ENCODE measurements at regions not wholly inside any gene's neighbourhood (a gene's known extent, or its start where the extent isn't known, plus 50 kb on each side); places are given as distances from the start of the nearest gene placed in this dataset.

GRCh38 chr6:137678451-137678850 is 184.3 kb upstream of the OLIG3 start:
- no peaks in the 10 kb centered on the region for H3K9me3 ChIP-seq (ENCODE audit: control insufficient read depth, low read depth, low read length)
- no peak overlapping the region for H4K8ac ChIP-seq (replicated peaks; ENCODE audit: insufficient read length, low read depth, low read length)
- no peak overlapping the region for H3K18ac ChIP-seq (ENCODE audit: insufficient read length, low read depth, low read length)
- H2BK12ac ChIP-seq (ENCODE audit: insufficient read length, low read depth, low read length), result no peak overlapping the region
- no peak overlapping the region for H2AFZ ChIP-seq (ENCODE audit: low read length)
- WGBS (ENCODE audit: extremely low coverage, insufficient read length, low lambda C conversion rate), result no CpG with 5 or more reads among the region's 2 CpGs
- no peaks in the 10 kb centered on the region for H3K27me3 Mint-ChIP-seq (ENCODE audit: low read depth)
- no peak overlapping the region for H3T11ph ChIP-seq (ENCODE audit: low read length)
- H3K4me2 ChIP-seq (ENCODE audit: insufficient read depth, insufficient read length, low read length), result no peak overlapping the region
- H3K23ac ChIP-seq (ENCODE audit: insufficient read length, low read depth, low read length), result no peak overlapping the region
- H3K4me1 Mint-ChIP-seq, result no peaks in the 10 kb centered on the region
- H3K4me1 ChIP-seq (ENCODE audit: insufficient read depth, low read length), result no peaks in the 10 kb centered on the region
- no peak overlapping the region for H2BK20ac ChIP-seq (ENCODE audit: low read depth, low read length, poor library complexity, severe bottlenecking)
- H3K27me3 ChIP-seq (ENCODE audit: insufficient read depth, low read length), result no peaks in the 10 kb centered on the region
- H3K14ac ChIP-seq (ENCODE audit: insufficient read depth, low read length), result no peak overlapping the region
- no peaks in the 10 kb centered on the region for H3K23me2 ChIP-seq (ENCODE audit: insufficient read length, low read depth, low read length, poor library complexity, severe bottlenecking)
- H2BK15ac ChIP-seq (ENCODE audit: low read depth, low read length), result no peak overlapping the region
- H3K9ac ChIP-seq (ENCODE audit: extremely low read depth, insufficient read length, low read length), result no peak overlapping the region
- no peak overlapping the region for H3K4ac ChIP-seq (ENCODE audit: low read depth, low read length)
- no peak for DNase-seq
- no peaks in the 10 kb centered on the region for H4K20me1 ChIP-seq (ENCODE audit: control insufficient read depth, insufficient read depth, insufficient read length)
- TF ChIP-seq, protein P1, sequence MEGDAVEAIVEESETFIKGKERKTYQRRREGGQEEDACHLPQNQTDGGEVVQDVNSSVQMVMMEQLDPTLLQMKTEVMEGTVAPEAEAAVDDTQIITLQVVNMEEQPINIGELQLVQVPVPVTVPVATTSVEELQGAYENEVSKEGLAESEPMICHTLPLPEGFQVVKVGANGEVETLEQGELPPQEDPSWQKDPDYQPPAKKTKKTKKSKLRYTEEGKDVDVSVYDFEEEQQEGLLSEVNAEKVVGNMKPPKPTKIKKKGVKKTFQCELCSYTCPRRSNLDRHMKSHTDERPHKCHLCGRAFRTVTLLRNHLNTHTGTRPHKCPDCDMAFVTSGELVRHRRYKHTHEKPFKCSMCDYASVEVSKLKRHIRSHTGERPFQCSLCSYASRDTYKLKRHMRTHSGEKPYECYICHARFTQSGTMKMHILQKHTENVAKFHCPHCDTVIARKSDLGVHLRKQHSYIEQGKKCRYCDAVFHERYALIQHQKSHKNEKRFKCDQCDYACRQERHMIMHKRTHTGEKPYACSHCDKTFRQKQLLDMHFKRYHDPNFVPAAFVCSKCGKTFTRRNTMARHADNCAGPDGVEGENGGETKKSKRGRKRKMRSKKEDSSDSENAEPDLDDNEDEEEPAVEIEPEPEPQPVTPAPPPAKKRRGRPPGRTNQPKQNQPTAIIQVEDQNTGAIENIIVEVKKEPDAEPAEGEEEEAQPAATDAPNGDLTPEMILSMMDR (conservative IDR thresholded peaks at IDR 0.05), result no peak
- H3K4me3 Mint-ChIP-seq, result no peak overlapping the region
- H2BK5ac ChIP-seq (ENCODE audit: insufficient read length, low read length), result no peak overlapping the region
- no peaks in the 10 kb centered on the region for H3K79me2 ChIP-seq (ENCODE audit: insufficient read depth, low read length)
- peaks cover 0 to 8% (median 3%) of the 10 kb centered on the region in 3 experiments; a peak in 5 of 7 replicates for H3K36me3 Mint-ChIP-seq (ENCODE audit: insufficient read depth in 1 of 3, low read depth in 3 of 3)
- no peak overlapping the region for H4K5ac ChIP-seq (ENCODE audit: insufficient read length, low read depth, low read length)
- H3K27ac ChIP-seq (ENCODE audit: insufficient read length, low read depth, low read length), result no peak overlapping the region
- no peaks in the 10 kb centered on the region for H3K79me1 ChIP-seq (ENCODE audit: insufficient read depth, low read depth, low read length, poor library complexity, severe bottlenecking)
- no peak overlapping the region for H3K56ac ChIP-seq (ENCODE audit: insufficient read length, low read depth, low read length)
- peaks cover 2 to 8% of the 10 kb centered on the region in 2 experiments for H3K9me3 Mint-ChIP-seq
- H3K27ac Mint-ChIP-seq, result no peak overlapping the region
- no peak overlapping the region for H4K91ac ChIP-seq (ENCODE audit: insufficient read length, low read depth, low read length)
- H2BK120ac ChIP-seq (ENCODE audit: low read depth, low read length, poor library complexity, severe bottlenecking), result no peak overlapping the region
- H2AK5ac ChIP-seq (ENCODE audit: insufficient read length, low read length), result no peak overlapping the region

Data from H9 (cell line).